Breast epithelium (tissue), 3 donors: ENCODE measurements at regions not wholly inside any gene's neighbourhood (a gene's known extent, or its start where the extent isn't known, plus 50 kb on each side); places are given as distances from the start of the nearest gene placed in this dataset.

Experiments used
- CTCF ChIP-seq, 3 donors: fragments of 450-650 bp; IDR thresholded peaks; one replicate each; pipeline ENCODE4 v1.5.1; 2016 to 2017; ENCODE audit warnings: antibody characterized with exemption in 3 of 3, mild to moderate bottlenecking in 3 of 3, moderate library complexity in 3 of 3
- POLR2A ChIP-seq: fragments of 450-650 bp; IDR thresholded peaks from one replicate; pipeline ENCODE4 v1.6.1; 2016; ENCODE audit warnings: antibody characterized with exemption, mild to moderate bottlenecking, moderate library complexity

- TF ChIP-seq CTCF (IDR thresholded peaks at IDR 0.05) (no peak), POLR2A (no peak)
These were observed 750.8 kb upstream of the KLHL29 start for GRCh38 chr2:22634167-22634566.
